ENCODE measurements at regions not wholly inside any gene's neighbourhood (a gene's known extent, or its start where the extent isn't known, plus 50 kb on each side); places are given as distances from the start of the nearest gene placed in this dataset.

DNA sequence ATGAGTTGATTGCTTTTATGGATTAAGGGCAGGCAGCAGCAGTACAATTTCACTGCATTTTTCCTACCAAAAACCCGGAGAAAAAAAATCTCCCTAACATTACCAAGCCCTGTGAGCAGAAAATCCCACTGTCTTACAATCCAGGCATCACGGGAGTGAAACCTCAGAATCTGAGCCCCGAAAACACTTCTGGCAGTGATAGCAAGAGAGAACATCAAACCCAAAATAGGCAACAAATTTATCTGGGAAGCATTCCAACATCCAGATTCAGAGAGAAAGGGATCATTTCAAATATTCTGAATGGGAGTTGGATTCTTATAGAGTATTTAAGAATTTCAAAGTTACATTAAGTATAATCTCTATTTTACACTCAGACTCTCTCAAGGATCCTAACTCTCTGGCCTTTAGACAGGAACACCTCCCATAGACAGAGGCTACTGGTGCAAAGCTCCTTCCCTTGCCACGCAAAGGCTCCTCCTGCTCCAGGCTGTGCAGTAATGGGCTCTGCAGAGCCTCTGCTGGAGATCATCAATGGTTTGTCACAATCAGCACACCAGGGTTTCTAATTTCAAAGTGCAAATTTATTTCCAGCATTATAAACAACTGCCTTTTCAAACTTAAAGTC is 256.9 kb downstream of the PARM1 start:
- ChIA-PET CTCF (no interaction called here), POLR2A (no interaction called here)

More for the DNA sequence above, 256.9 kb downstream of the PARM1 start:
- no peak overlapping the region for H3K27ac ChIP-seq (ENCODE audit: insufficient read depth, low read depth, low read length)
- H3K36me3 ChIP-seq (ENCODE audit: control insufficient read depth in 2 of 2, extremely low read depth in 1 of 2, insufficient read depth in 2 of 2, low read length in 2 of 2), result no peaks in the 10 kb centered on the region
- no peaks in the 10 kb centered on the region for H3K9me1 ChIP-seq (replicated peaks; ENCODE audit: control insufficient read depth, extremely low read depth, insufficient read depth, low read length)
- no peaks in the 10 kb centered on the region for H3K4me1 ChIP-seq (ENCODE audit: control insufficient read depth, extremely low read depth, insufficient read depth, low read length)
- H3K79me2 ChIP-seq (ENCODE audit: control insufficient read depth, insufficient read depth, low read length), result no peaks in the 10 kb centered on the region
- no peaks in the 10 kb centered on the region for H4K20me1 ChIP-seq (replicated peaks; ENCODE audit: control insufficient read depth, extremely low read depth, insufficient read depth, low read length)
- no peaks in the 10 kb centered on the region for H3K9me3 ChIP-seq (replicated peaks; ENCODE audit: control insufficient read depth, insufficient read depth, low read length)
- no peak overlapping the region for H2AFZ ChIP-seq (ENCODE audit: low read depth, low read length)
- dilution Hi-C loops (cut with MboI; ENCODE audit: extremely low pct_ligation_motif_present, low sequenced_read_pairs) (no loop called here), intact Hi-C loops (cut with micrococcal nuclease) (no loop called here)
- H3K27me3 ChIP-seq (ENCODE audit: control insufficient read depth in 2 of 2, insufficient read depth in 2 of 2, low read length in 2 of 2), result no peaks in the 10 kb centered on the region
- no peak for FAIRE-seq
- no peak overlapping the region for H3K4me2 ChIP-seq (ENCODE audit: insufficient read depth, low read length)
- no peak overlapping the region for H3K9ac ChIP-seq (replicated peaks; ENCODE audit: extremely low read depth, insufficient read depth, low read length)
- TF ChIP-seq FOS (IDR thresholded peaks at IDR 0.05; ENCODE audit: borderline replicate concordance, insufficient read depth, low read length) (no peak), POLR2AphosphoS5 (IDR thresholded peaks at IDR 0.05; ENCODE audit: insufficient read depth, low read depth, low read length) (no peak), MYC (IDR thresholded peaks at IDR 0.05; ENCODE audit: low read depth, low read length) (no peak), JUN (IDR thresholded peaks at IDR 0.05; ENCODE audit: borderline replicate concordance, insufficient read depth, insufficient read length, low read depth) (no peak), EZH2 (IDR thresholded peaks at IDR 0.05; ENCODE audit: borderline replicate concordance, low read depth, low read length, severe bottlenecking) (no peak), GATA2 (IDR thresholded peaks at IDR 0.05; ENCODE audit: insufficient read depth, insufficient read length, low read depth, low read length) (no peak), POLR2A (IDR thresholded peaks at IDR 0.05; ENCODE audit: low read depth, low read length) (no peak)
- TF ChIP-seq, protein P1, sequence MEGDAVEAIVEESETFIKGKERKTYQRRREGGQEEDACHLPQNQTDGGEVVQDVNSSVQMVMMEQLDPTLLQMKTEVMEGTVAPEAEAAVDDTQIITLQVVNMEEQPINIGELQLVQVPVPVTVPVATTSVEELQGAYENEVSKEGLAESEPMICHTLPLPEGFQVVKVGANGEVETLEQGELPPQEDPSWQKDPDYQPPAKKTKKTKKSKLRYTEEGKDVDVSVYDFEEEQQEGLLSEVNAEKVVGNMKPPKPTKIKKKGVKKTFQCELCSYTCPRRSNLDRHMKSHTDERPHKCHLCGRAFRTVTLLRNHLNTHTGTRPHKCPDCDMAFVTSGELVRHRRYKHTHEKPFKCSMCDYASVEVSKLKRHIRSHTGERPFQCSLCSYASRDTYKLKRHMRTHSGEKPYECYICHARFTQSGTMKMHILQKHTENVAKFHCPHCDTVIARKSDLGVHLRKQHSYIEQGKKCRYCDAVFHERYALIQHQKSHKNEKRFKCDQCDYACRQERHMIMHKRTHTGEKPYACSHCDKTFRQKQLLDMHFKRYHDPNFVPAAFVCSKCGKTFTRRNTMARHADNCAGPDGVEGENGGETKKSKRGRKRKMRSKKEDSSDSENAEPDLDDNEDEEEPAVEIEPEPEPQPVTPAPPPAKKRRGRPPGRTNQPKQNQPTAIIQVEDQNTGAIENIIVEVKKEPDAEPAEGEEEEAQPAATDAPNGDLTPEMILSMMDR (IDR thresholded peaks at IDR 0.05; ENCODE audit: extremely low read depth in 1 of 2, insufficient read depth in 1 of 2, low read depth in 1 of 2, low read length in 2 of 2), result no peak
- TF ChIP-seq, protein P2, sequence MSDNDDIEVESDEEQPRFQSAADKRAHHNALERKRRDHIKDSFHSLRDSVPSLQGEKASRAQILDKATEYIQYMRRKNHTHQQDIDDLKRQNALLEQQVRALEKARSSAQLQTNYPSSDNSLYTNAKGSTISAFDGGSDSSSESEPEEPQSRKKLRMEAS (IDR thresholded peaks at IDR 0.05; ENCODE audit: insufficient read depth, insufficient read length), result no peak
- no peak overlapping the region for H3K4me3 ChIP-seq (replicated peaks in 1 of 3; ENCODE audit: insufficient read depth in 1 of 3, low read depth in 1 of 3, low read length in 3 of 3)
- BruUV-seq (replicated peaks), result no TSS peak
- no peak for DNase-seq (ENCODE audit: low read depth, low spot score)

Data from endothelial cell of umbilical vein (primary cell).